BJ (cell line): ENCODE measurements at regions not wholly inside any gene's neighbourhood (a gene's known extent, or its start where the extent isn't known, plus 50 kb on each side); places are given as distances from the start of the nearest gene placed in this dataset.
"Not testable (repeated sequence)": the region's sequence is repeated elsewhere in the genome, so short reads cannot be mapped to it uniquely, and the experiment has no call there.

ENCODE experiments used
- CTCF ChIA-PET: fragments of 350-600 bp; formaldehyde crosslinking; extraction: SDS; loops from one replicate; lab custom pipeline; 2021; ENCODE audit warnings: antibody characterized with exemption, inconsistent platforms; lab: Yijun Ruan, JAX
- POLR2A ChIA-PET: fragments of 300-600 bp; sonication (Branson Sonifier 250); formaldehyde crosslinking; extraction: SDS; loops from one replicate; lab custom pipeline; 2021; ENCODE audit warnings: antibody characterized with exemption; lab: Charles Lee
- DNase-seq: peaks from one replicate; pipeline ENCODE4 v3.0.0-alpha.2; 2011; ENCODE audit warnings: low read depth
- H3K27me3 ChIP-seq: 2 replicates; pipeline ENCODE4 v1.6.0; 2011; ENCODE audit warnings: low read length; ENCODE audit not compliant: control insufficient read depth, insufficient read depth
- H3K36me3 ChIP-seq: 2 replicates; pipeline ENCODE4 v1.5.1; 2011; ENCODE audit warnings: low read length; ENCODE audit not compliant: control insufficient read depth, insufficient read depth
- H3K4me3 ChIP-seq: 2 replicates; pipeline ENCODE4 v1.5.1; 2011; ENCODE audit warnings: low read depth, mild to moderate bottlenecking, control low read depth, low read length
- TF ChIP-seq, protein P1 (sequence below): IDR thresholded peaks from 2 replicates; pipeline ENCODE4 v1.5.1; 2011; ENCODE audit warnings: low read depth, mild to moderate bottlenecking, control low read depth, inconsistent platforms, low read length, moderate library complexity; ENCODE audit not compliant: insufficient read depth

DNA sequence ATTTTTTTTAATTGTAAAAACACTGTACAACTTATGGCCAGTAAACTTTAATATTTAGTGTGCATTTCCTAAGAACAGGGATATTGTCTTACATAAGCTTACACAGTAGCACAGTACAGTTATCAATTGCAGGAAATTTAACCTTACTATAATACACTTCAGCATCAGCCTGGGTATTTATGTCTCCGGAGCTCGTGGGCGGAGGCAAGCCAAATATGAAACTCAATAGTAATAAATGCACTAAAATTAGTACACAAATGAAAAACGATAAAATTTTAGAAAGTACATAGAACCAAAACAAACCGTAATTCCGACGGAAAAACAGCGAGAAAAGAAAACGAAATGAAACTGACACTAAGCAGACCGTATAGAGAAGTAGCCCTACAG lies 91.2 kb downstream of the ANXA2R start:
- Histone ChIP-seq H3K36me3 (no peaks in the 10 kb centered on the region), H3K27me3 (no peaks in the 10 kb centered on the region), H3K4me3 (no peak overlapping the region)
- POLR2A ChIA-PET: interaction anchor here (0.6 kb wide), 1 partner anchor 40 kb away, joined by 4 read pairs; no protein-coding TSS in a partner anchor
- CTCF ChIA-PET: interaction anchor here (0.6 to 4.5 kb wide), 7 partner anchors 31 to 1083 kb away, joined by 3 to 18 read pairs (median 3); no protein-coding TSS in a partner anchor
- TF ChIP-seq, protein P1, sequence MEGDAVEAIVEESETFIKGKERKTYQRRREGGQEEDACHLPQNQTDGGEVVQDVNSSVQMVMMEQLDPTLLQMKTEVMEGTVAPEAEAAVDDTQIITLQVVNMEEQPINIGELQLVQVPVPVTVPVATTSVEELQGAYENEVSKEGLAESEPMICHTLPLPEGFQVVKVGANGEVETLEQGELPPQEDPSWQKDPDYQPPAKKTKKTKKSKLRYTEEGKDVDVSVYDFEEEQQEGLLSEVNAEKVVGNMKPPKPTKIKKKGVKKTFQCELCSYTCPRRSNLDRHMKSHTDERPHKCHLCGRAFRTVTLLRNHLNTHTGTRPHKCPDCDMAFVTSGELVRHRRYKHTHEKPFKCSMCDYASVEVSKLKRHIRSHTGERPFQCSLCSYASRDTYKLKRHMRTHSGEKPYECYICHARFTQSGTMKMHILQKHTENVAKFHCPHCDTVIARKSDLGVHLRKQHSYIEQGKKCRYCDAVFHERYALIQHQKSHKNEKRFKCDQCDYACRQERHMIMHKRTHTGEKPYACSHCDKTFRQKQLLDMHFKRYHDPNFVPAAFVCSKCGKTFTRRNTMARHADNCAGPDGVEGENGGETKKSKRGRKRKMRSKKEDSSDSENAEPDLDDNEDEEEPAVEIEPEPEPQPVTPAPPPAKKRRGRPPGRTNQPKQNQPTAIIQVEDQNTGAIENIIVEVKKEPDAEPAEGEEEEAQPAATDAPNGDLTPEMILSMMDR: no peak
- DNase-seq: no peak

DNA sequence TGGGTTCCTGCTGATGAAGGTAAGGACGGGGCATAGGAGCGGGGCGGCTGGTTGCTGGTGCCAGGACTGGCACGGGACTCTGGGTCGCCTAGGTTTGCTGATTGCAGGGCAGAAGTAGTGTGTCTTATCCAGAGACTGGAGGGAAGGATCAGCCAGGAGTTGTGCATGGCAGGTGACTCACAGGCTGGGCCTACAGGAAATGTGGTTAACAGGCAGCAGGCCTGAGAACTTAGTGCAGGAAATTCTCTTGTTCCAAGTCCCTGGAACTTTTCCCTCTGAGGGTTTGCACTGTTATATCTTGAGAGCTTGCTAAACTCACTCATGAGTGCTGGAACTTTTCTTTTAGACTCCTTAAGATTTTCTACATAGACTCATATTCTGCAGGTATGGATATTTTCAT lies 95.1 kb downstream of the ANXA2R start:
- POLR2A ChIA-PET: no interaction called here
- no peaks in the 10 kb centered on the region for H3K27me3 ChIP-seq
- CTCF ChIA-PET: no interaction called here
- H3K36me3 ChIP-seq: no peaks in the 10 kb centered on the region
- peak; percentile 51 for DNase-seq
- TF ChIP-seq, protein P1: no peak
- H3K4me3 ChIP-seq: no peak overlapping the region

DNA sequence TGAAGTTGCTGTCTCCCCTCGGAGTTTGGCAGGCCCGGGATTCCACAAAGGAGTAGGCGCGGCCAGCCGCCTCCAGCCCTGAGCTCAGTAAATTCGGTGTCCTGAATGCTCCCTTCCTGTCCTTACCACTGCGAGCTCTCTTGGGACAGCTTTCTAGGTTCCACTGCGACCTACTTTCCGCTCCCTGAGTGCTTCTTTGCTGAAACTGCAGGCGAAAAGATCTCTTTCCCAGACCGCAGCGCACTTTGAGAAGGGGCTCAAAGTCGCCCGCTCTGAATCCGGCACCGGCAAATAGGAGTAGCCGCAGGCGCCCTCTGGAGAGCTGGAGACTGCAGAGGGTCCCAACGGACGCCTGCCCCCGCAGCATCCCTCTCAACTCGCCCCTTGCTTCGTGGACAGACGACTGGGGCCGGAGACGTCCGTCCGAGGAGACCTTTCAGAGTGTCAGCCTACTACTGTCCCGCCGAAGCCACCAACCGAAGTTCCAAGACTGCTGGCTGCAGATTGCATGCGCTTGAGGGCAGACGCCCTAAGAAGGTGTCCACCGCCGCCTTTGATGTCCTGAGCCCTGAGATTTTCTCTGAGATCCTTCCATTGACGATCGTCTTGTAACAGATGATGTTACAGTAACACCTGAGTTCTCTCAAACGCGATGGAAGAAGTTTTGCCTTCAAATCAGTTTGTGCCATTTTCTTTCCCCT lies 96.0 kb downstream of the ANXA2R start:
- ChIA-PET CTCF (interaction anchor here (0.7 to 1.0 kb wide), 2 partner anchors 50 to 97 kb away, joined by 3 read pairs; no protein-coding TSS in a partner anchor), POLR2A (interaction anchor here (0.6 kb wide), 1 partner anchor 375 kb away, joined by 3 read pairs; no protein-coding TSS in a partner anchor)
- Histone ChIP-seq H3K27me3 (no peaks in the 10 kb centered on the region), H3K4me3 (no peak overlapping the region), H3K36me3 (no peaks in the 10 kb centered on the region)
- no peak for DNase-seq
- TF ChIP-seq, protein P1: no peak

- POLR2A ChIA-PET: no interaction called here
- Histone ChIP-seq H3K27me3 (no peaks in the 10 kb centered on the region), H3K4me3 (no peak overlapping the region), H3K36me3 (no peaks in the 10 kb centered on the region)
- TF ChIP-seq, protein P1: no peak
- CTCF ChIA-PET: interaction anchor here (0.7 to 1.0 kb wide), 2 partner anchors 51 to 129 kb away, joined by 3 read pairs; no protein-coding TSS in a partner anchor
- no peak for DNase-seq
Measured at GRCh38 chr5:42940853-42941252, 99.3 kb downstream of the ANXA2R start.

DNA sequence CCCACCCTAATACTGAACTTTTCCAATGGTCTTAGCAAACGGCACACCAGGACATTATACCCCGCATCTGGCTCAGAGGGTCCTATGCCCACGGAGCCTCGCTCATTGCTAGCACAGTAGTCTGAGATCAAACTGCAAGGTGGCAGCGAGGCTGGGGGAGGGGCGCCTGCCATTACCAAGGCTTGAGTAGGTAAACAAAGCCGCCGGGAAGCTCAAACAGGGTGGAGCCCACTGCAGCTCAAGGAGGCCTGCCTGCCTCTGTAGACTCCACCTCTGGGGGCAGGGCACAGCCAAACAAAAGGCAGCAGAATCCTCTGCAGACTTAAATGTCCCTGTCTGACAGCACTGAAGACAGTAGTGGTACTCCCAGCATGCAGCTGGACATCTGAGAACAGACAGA lies 108.1 kb downstream of the ANXA2R start:
- H3K27me3 ChIP-seq, H3K36me3 ChIP-seq, DNase-seq, POLR2A ChIA-PET, H3K4me3 ChIP-seq: not testable (repeated sequence)
- CTCF ChIA-PET: interaction anchor here (1.2 kb wide), 1 partner anchor 16 kb away, joined by 3 read pairs; no protein-coding TSS in a partner anchor

GRCh38 chr5:42931451-42931850 lies 108.7 kb downstream of the ANXA2R start:
- H3K36me3 ChIP-seq, CTCF ChIA-PET, H3K4me3 ChIP-seq, POLR2A ChIA-PET, H3K27me3 ChIP-seq, DNase-seq: not testable (repeated sequence)
